Mesenchymal stem cell (in vitro differentiated cells and primary cell): ENCODE measurements at regions not wholly inside any gene's neighbourhood (a gene's known extent, or its start where the extent isn't known, plus 50 kb on each side); places are given as distances from the start of the nearest gene placed in this dataset.

Source experiments
- DNase-seq: peaks from one replicate; pipeline ENCODE4 v3.0.0-alpha.2; 2013
- H2AFZ ChIP-seq: one replicate; pipeline ENCODE4 v1.6.1; 2013; ENCODE audit warnings: low read depth, mild to moderate bottlenecking, control low read depth, inconsistent platforms, low read length, moderate library complexity
- H2AK5ac ChIP-seq: 2 replicates; pipeline ENCODE4 v1.6.1; 2013; ENCODE audit warnings: low read length, moderate library complexity, mild to moderate bottlenecking, inconsistent platforms; ENCODE audit not compliant: severe bottlenecking
- H2BK120ac ChIP-seq: one replicate; pipeline ENCODE4 v1.6.1; 2013; ENCODE audit warnings: low read depth, mild to moderate bottlenecking, inconsistent platforms, low read length, moderate library complexity
- H2BK12ac ChIP-seq, 2 experiments: one replicate each; pipeline ENCODE4 v1.6.1; 2013; ENCODE audit warnings: inconsistent platforms in 2 of 2, low read length in 2 of 2, mild to moderate bottlenecking in 2 of 2, moderate library complexity in 2 of 2, control low read depth in 1 of 2
- H2BK15ac ChIP-seq: one replicate; pipeline ENCODE4 v1.6.1; 2013; ENCODE audit warnings: mild to moderate bottlenecking, low read depth, inconsistent platforms; ENCODE audit not compliant: poor library complexity, severe bottlenecking
- H2BK5ac ChIP-seq: 2 replicates; pipeline ENCODE4 v1.6.1; 2013; ENCODE audit warnings: low read depth, mild to moderate bottlenecking, low read length, control low read depth, inconsistent platforms; ENCODE audit not compliant: poor library complexity, severe bottlenecking
- H3K14ac ChIP-seq, 2 experiments: one replicate each; pipeline ENCODE4 v1.6.1; 2013; ENCODE audit warnings: inconsistent platforms in 2 of 2, low read length in 2 of 2, control low read depth in 1 of 2, mild to moderate bottlenecking in 1 of 2, moderate library complexity in 1 of 2
- H3K18ac ChIP-seq, 2 experiments: one replicate each; pipeline ENCODE4 v1.6.1; 2013; ENCODE audit warnings: inconsistent platforms in 2 of 2, low read length in 2 of 2, control low read depth in 1 of 2, low read depth in 1 of 2, mild to moderate bottlenecking in 1 of 2
- H3K23ac ChIP-seq, 2 experiments: one replicate each; pipeline ENCODE4 v1.6.1; 2013; ENCODE audit warnings: inconsistent platforms in 2 of 2, low read length in 2 of 2, mild to moderate bottlenecking in 2 of 2, moderate library complexity in 2 of 2, control low read depth in 1 of 2
- H3K27ac ChIP-seq: 2 replicates; pipeline ENCODE4 v1.5.1; 2013; ENCODE audit warnings: mild to moderate bottlenecking, moderate library complexity, low read length, control low read depth, inconsistent platforms; ENCODE audit not compliant: poor library complexity, severe bottlenecking
- H3K27me3 ChIP-seq, 2 experiments: 2 replicates each; pipeline versions ENCODE4 v1.6.1 to v1.7.0; 2013; ENCODE audit warnings: low read length in 2 of 2, mild to moderate bottlenecking in 2 of 2, moderate library complexity in 2 of 2, control low read depth in 1 of 2, inconsistent platforms in 1 of 2; ENCODE audit not compliant: control insufficient read depth in 1 of 2, insufficient read depth in 1 of 2
- H3K36me3 ChIP-seq, 2 experiments: 2 replicates each; pipeline versions ENCODE4 v1.6.1 to v1.7.0; 2013; ENCODE audit warnings: low read length in 2 of 2, control low read depth in 1 of 2, inconsistent platforms in 1 of 2, low read depth in 1 of 2, mild to moderate bottlenecking in 1 of 2; ENCODE audit not compliant: insufficient read depth in 2 of 2, control insufficient read depth in 1 of 2
- H3K4ac ChIP-seq, 2 experiments: one replicate each; pipeline ENCODE4 v1.6.1; 2013; ENCODE audit warnings: inconsistent platforms in 2 of 2, low read length in 2 of 2, mild to moderate bottlenecking in 2 of 2, moderate library complexity in 2 of 2, control low read depth in 1 of 2, low read depth in 1 of 2
- H3K4me1 ChIP-seq: 2 replicates; pipeline ENCODE4 v1.6.1; 2013; ENCODE audit warnings: low read depth, low read length, control low read depth; ENCODE audit not compliant: control insufficient read depth, insufficient read depth
- H3K4me2 ChIP-seq: 2 replicates; pipeline ENCODE4 v1.6.1; 2013; ENCODE audit warnings: low read length, mild to moderate bottlenecking, inconsistent platforms; ENCODE audit not compliant: poor library complexity, severe bottlenecking
- H3K4me3 ChIP-seq, 2 experiments: 2 replicates each; pipeline versions ENCODE4 v1.5.1 to v1.7.0; 2013; ENCODE audit warnings: low read length in 2 of 2, mild to moderate bottlenecking in 2 of 2, control low read depth in 1 of 2, low read depth in 1 of 2; ENCODE audit not compliant: insufficient read depth in 1 of 2
- H3K79me1 ChIP-seq: replicated peaks from 2 replicates; pipeline ENCODE4 v1.6.1; 2013; ENCODE audit warnings: mild to moderate bottlenecking, control low read depth, low read length, inconsistent platforms; ENCODE audit not compliant: poor library complexity, severe bottlenecking
- H3K9ac ChIP-seq: 2 replicates; pipeline ENCODE4 v1.7.0; 2013; ENCODE audit warnings: mild to moderate bottlenecking, low read length, moderate library complexity
- H3K9me3 ChIP-seq: 2 replicates; pipeline ENCODE4 v1.7.0; 2013; ENCODE audit warnings: mild to moderate bottlenecking, low read length; ENCODE audit not compliant: control insufficient read depth
- H4K8ac ChIP-seq: one replicate; pipeline ENCODE4 v1.6.1; 2013; ENCODE audit warnings: inconsistent platforms, mild to moderate bottlenecking, low read length, moderate library complexity
- H4K91ac ChIP-seq: one replicate; pipeline ENCODE4 v1.6.1; 2013; ENCODE audit warnings: mild to moderate bottlenecking, low read length, inconsistent platforms
- WGBS: methylation state at CpG from one replicate; pipeline ENCODE4 v1.1.7; 2013; ENCODE audit warnings: mixed read lengths; 5-methylcytosine and 5-hydroxymethylcytosine counted together

DNA sequence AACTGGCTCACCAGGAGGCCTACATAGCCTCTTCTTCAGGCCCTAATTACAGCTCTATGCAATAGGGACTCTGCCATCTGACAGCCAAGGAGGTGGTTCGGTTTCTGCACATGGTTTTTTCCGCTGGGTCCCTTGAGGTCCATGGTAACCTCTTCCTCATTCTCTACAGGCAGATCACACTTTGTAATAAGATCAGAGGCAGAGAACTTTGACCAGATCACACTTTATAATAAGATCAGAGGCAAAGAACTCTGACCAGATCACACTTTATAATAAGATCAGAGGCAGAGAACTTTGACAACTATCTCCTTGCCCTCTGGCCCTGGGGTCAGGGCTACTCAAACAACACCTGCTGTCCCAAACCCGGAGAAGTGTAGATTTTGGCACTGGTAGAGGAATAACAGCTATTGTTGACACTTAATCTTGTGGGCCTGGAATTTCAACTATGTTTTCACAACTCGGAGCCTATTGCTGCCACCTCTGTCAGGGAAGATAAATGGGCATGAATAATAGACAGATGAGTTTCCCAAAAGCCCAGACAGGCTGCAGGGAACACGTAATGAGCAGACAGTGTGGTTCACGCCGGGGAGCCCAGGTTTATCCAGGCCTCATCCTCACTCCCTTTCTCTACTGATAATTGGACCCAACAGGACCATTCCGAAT is 246.1 kb downstream of the UQCRFS1 start:
- H3K27me3 ChIP-seq: no peaks in the 10 kb centered on the region
- H2BK120ac ChIP-seq: no peak overlapping the region
- H3K4ac ChIP-seq: no peak overlapping the region
- H3K9me3 ChIP-seq: no peaks in the 10 kb centered on the region
- WGBS: 49% methylated on average over 7 of the region's 8 CpGs
- H2BK12ac ChIP-seq: no peak overlapping the region
- peak overlapping the region; percentile 76 for H3K27ac ChIP-seq
- H2BK15ac ChIP-seq: no peak overlapping the region
- H4K8ac ChIP-seq: no peak overlapping the region
- no peak overlapping the region for H3K23ac ChIP-seq
- no peak for DNase-seq
- no peak overlapping the region for H3K14ac ChIP-seq
- no peak overlapping the region for H3K4me2 ChIP-seq
- no peak overlapping the region for H3K18ac ChIP-seq
- no peak overlapping the region for H2BK5ac ChIP-seq
- no peak overlapping the region for H3K9ac ChIP-seq
- H3K79me1 ChIP-seq: no peaks in the 10 kb centered on the region
- no peak overlapping the region for H4K91ac ChIP-seq
- H3K4me1 ChIP-seq: peaks cover 12% of the 10 kb centered on the region
- H2AK5ac ChIP-seq: peak overlapping the region; percentile 78
- H3K4me3 ChIP-seq: no peak overlapping the region
- no peak overlapping the region for H2AFZ ChIP-seq
- H3K36me3 ChIP-seq: no peaks in the 10 kb centered on the region

DNA sequence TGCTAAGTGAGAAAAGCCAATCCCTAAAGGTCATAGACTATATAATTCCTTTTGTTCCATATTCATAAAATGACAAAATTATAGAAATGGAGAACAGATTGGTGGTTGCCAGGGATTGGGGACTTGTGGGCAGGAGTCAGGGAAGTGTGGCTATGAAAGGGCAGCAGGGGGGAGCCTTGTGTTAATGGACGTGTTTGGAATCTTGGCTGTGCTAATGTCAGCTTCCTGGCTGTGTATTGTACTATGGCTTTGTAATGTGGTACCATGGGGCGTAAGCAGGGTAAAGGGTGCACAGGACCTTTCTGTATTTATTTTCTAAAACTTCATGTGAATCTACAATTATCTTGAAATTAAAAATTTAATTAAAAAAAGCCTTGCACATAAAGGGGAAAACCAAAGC is 248.5 kb downstream of the UQCRFS1 start:
- Histone ChIP-seq H3K36me3 (no peaks in the 10 kb centered on the region), H3K4me2 (no peak overlapping the region), H3K79me1 (no peaks in the 10 kb centered on the region), H3K27me3 (no peaks in the 10 kb centered on the region), H2AFZ (no peak overlapping the region), H3K4me1 (peaks cover 15% of the 10 kb centered on the region), H4K91ac (no peak overlapping the region), H3K18ac (no peak overlapping the region), H2AK5ac (peak overlapping the region; percentile 88), H3K9me3 (no peaks in the 10 kb centered on the region), H4K8ac (no peak overlapping the region), H3K4me3 (no peak overlapping the region), H2BK5ac (no peak overlapping the region), H2BK120ac (no peak overlapping the region), H3K9ac (no peak overlapping the region), H3K27ac (no peak overlapping the region), H3K14ac (no peak overlapping the region), H2BK12ac (no peak overlapping the region), H2BK15ac (no peak overlapping the region), H3K23ac (no peak overlapping the region), H3K4ac (no peak overlapping the region)
- DNase-seq: no peak
- WGBS: 38% methylated on average over 1 of the region's 2 CpGs

DNA sequence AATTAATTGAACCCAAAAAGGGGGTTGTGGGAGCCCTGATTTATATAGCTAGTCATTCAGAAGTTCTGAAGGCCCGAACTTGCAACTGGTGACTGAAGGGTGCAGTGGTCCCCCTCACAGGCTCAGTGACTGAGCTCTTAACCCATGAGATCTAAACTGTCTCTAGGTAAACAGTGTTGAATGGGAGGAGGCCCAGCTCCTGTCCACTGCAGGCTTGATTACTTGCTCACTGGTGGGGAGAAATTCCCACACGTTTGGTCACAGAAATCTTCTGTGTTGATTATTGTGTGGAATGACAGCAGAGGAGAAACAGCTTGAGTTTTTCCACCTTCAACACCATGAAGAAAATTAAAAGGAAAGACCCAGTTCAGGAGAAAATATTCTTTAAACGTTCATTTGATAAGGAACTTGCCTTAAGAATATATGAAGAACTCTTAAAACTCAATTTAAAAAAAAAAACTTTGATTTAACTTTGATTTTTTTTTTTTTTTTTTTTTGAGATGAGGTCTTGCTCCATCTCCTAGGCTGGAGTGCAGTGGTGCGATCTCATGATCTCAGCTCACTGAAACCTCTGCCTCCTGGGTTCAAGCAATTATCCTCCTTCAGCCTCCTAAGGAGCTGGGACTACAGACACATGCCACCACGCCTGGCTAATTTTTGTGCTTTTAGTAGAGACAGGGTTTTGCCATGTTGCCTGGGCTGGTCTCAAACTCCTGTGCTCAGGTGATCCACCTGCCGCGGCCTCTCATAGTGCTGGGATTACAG is 249.3 kb downstream of the UQCRFS1 start:
- H3K4me3 ChIP-seq: no peak overlapping the region

DNA sequence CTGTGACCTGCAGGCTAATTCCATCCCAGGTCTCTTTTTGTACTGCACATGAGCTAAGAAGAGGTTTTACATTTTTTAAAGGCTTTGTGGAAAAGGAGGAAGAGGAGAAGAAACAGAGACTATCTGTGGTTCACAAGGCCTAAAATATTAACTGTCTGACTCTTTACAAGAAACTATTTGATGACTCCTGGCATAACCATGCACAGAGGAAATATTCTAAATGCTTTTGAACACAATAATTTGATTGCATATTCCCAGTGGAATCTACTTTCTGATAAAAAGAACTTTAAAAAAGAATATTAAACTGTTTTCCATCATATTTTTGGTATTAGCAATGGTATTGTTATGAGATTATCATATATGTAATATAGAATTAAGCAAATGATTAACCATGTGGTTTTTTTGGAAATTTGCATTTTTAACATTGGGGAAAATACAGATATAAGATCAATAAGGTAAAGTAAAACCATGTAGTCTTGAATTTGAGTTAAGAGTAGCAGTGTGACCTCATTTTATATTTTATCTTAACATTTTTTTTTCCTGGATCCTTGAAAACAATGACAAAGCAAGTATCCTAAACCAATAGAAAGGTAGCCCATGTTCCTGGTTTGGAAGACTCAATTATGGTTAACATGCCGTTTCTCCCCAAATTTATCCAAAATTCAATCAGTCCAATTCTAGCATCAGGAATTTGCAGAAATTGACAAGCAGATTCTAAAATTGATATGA is 251.0 kb downstream of the UQCRFS1 start:
- H2BK120ac ChIP-seq: no peak overlapping the region
- H3K4me1 ChIP-seq: peaks cover 10% of the 10 kb centered on the region
- H3K23ac ChIP-seq: no peak overlapping the region
- H3K27me3 ChIP-seq: no peaks in the 10 kb centered on the region
- H3K18ac ChIP-seq: no peak overlapping the region
- no peaks in the 10 kb centered on the region for H3K36me3 ChIP-seq
- no peak for DNase-seq
- no peak overlapping the region for H2AFZ ChIP-seq
- no peaks in the 10 kb centered on the region for H3K79me1 ChIP-seq
- no peak overlapping the region for H3K4me2 ChIP-seq
- H3K14ac ChIP-seq: no peak overlapping the region
- no peak overlapping the region for H3K4me3 ChIP-seq
- no peak overlapping the region for H2BK15ac ChIP-seq
- no peak overlapping the region for H4K8ac ChIP-seq
- H2AK5ac ChIP-seq: no peak overlapping the region
- H3K9ac ChIP-seq: peak overlapping the region; percentile 90
- H3K9me3 ChIP-seq: peaks cover 9% of the 10 kb centered on the region
- no peak overlapping the region for H2BK12ac ChIP-seq
- no peak overlapping the region for H3K4ac ChIP-seq
- H4K91ac ChIP-seq: no peak overlapping the region
- H3K27ac ChIP-seq: peak overlapping the region; percentile 100
- no CpG with 5 or more reads among the region's 1 CpG for WGBS
- H2BK5ac ChIP-seq: peak overlapping the region; percentile 97

More for the DNA sequence above, 249.3 kb downstream of the UQCRFS1 start:
- no peaks in the 10 kb centered on the region for H3K27me3 ChIP-seq
- peaks cover 15% of the 10 kb centered on the region for H3K4me1 ChIP-seq
- H4K8ac ChIP-seq: no peak overlapping the region
- H3K9me3 ChIP-seq: no peaks in the 10 kb centered on the region
- no peak overlapping the region for H3K18ac ChIP-seq
- no peaks in the 10 kb centered on the region for H3K36me3 ChIP-seq
- no peak overlapping the region for H3K9ac ChIP-seq
- no peak overlapping the region for H2BK15ac ChIP-seq
- no peak overlapping the region for H3K4ac ChIP-seq
- H3K27ac ChIP-seq: peak overlapping the region; percentile 70
- H2AK5ac ChIP-seq: no peak overlapping the region
- no peak overlapping the region for H2BK12ac ChIP-seq
- WGBS: 72% methylated on average over 2 of the region's 7 CpGs
- H2BK120ac ChIP-seq: no peak overlapping the region
- H3K79me1 ChIP-seq: no peaks in the 10 kb centered on the region
- H3K23ac ChIP-seq: no peak overlapping the region
- no peak overlapping the region for H2AFZ ChIP-seq
- DNase-seq: no peak
- H3K14ac ChIP-seq: no peak overlapping the region
- no peak overlapping the region for H4K91ac ChIP-seq
- H3K4me2 ChIP-seq: no peak overlapping the region
- no peak overlapping the region for H2BK5ac ChIP-seq
